ENCODE measurements at regions not wholly inside any gene's neighbourhood (a gene's known extent, or its start where the extent isn't known, plus 50 kb on each side); places are given as distances from the start of the nearest gene placed in this dataset.

GRCh38 chr2:234163510-234164045, 113.1 kb downstream of the SPP2 start:
- no peak overlapping the region for H3K27ac ChIP-seq (ENCODE audit: insufficient read length, low read depth, low read length)

More at GRCh38 chr2:234163510-234164045, 113.1 kb downstream of the SPP2 start:
- H3K4me1 ChIP-seq (ENCODE audit: insufficient read depth, low read length), result no peaks in the 10 kb centered on the region
- H4K5ac ChIP-seq (ENCODE audit: insufficient read length, low read depth, low read length), result no peak overlapping the region
- H3K79me2 ChIP-seq (ENCODE audit: insufficient read depth, low read length), result no peaks in the 10 kb centered on the region
- no peak overlapping the region for H2BK5ac ChIP-seq (ENCODE audit: insufficient read length, low read length)
- H3K9me3 ChIP-seq (ENCODE audit: control insufficient read depth, low read depth, low read length), result no peaks in the 10 kb centered on the region
- no peak overlapping the region for H3K14ac ChIP-seq (ENCODE audit: insufficient read depth, low read length)
- H2BK12ac ChIP-seq (ENCODE audit: insufficient read length, low read depth, low read length), result no peak overlapping the region
- DNase-seq, result no peak
- H2AK5ac ChIP-seq (ENCODE audit: insufficient read length, low read length), result no peak overlapping the region
- Mint-ChIP-seq H3K27ac (no peak overlapping the region; a peak in 1 of 7 replicates), H3K4me1 (peaks cover 23 to 24% of the 10 kb centered on the region in 2 experiments), H3K27me3 (ENCODE audit: low read depth) (no peaks in the 10 kb centered on the region; the same call in 1 of the 2 replicates), H3K4me3 (no peak overlapping the region), H3K9me3 (no peaks in the 10 kb centered on the region; a peak in 1 of 5 replicates), H3K36me3 (ENCODE audit: insufficient read depth in 1 of 3, low read depth in 3 of 3) (no peaks in the 10 kb centered on the region)
- H4K91ac ChIP-seq (ENCODE audit: insufficient read length, low read depth, low read length), result no peak overlapping the region
- no peak overlapping the region for H3K56ac ChIP-seq (ENCODE audit: insufficient read length, low read depth, low read length)
- no peak overlapping the region for H3K23ac ChIP-seq (ENCODE audit: insufficient read length, low read depth, low read length)
- no peak overlapping the region for H2BK20ac ChIP-seq (ENCODE audit: low read depth, low read length, poor library complexity, severe bottlenecking)
- no peaks in the 10 kb centered on the region for H3K79me1 ChIP-seq (ENCODE audit: insufficient read depth, low read depth, low read length, poor library complexity, severe bottlenecking)
- H3K4me2 ChIP-seq (ENCODE audit: insufficient read depth, insufficient read length, low read length), result no peak overlapping the region
- no peaks in the 10 kb centered on the region for H4K20me1 ChIP-seq (ENCODE audit: control insufficient read depth, insufficient read depth, insufficient read length)
- no peaks in the 10 kb centered on the region for H3K27me3 ChIP-seq (ENCODE audit: insufficient read depth, low read length)
- no peak overlapping the region for H2AFZ ChIP-seq (ENCODE audit: low read length)
- no CpG with 5 or more reads among the region's 7 CpGs for WGBS (ENCODE audit: extremely low coverage, insufficient read length, low lambda C conversion rate)
- no peak for TF ChIP-seq CTCF (conservative IDR thresholded peaks at IDR 0.05)
- no peak overlapping the region for H4K8ac ChIP-seq (replicated peaks; ENCODE audit: insufficient read length, low read depth, low read length)
- H2BK120ac ChIP-seq (ENCODE audit: low read depth, low read length, poor library complexity, severe bottlenecking), result no peak overlapping the region
- no peak overlapping the region for H3T11ph ChIP-seq (ENCODE audit: low read length)
- no peak overlapping the region for H3K18ac ChIP-seq (ENCODE audit: insufficient read length, low read depth, low read length)
- no peak overlapping the region for H2BK15ac ChIP-seq (ENCODE audit: low read depth, low read length)
- no peak overlapping the region for H3K9ac ChIP-seq (ENCODE audit: extremely low read depth, insufficient read length, low read length)
- H3K4ac ChIP-seq (ENCODE audit: low read depth, low read length), result no peak overlapping the region
- no peaks in the 10 kb centered on the region for H3K23me2 ChIP-seq (ENCODE audit: insufficient read length, low read depth, low read length, poor library complexity, severe bottlenecking)

Measured in H9 (cell line).